Activated gamma-delta T cell treated with Interleukin-2 at 50 U/mL for 16 hours (primary cell): ENCODE measurements at regions not wholly inside any gene's neighbourhood (a gene's known extent, or its start where the extent isn't known, plus 50 kb on each side); places are given as distances from the start of the nearest gene placed in this dataset.

Source experiments
- DNase-seq: peaks from one replicate; pipeline ENCODE4 v3.0.0-alpha.2; 2020

DNA sequence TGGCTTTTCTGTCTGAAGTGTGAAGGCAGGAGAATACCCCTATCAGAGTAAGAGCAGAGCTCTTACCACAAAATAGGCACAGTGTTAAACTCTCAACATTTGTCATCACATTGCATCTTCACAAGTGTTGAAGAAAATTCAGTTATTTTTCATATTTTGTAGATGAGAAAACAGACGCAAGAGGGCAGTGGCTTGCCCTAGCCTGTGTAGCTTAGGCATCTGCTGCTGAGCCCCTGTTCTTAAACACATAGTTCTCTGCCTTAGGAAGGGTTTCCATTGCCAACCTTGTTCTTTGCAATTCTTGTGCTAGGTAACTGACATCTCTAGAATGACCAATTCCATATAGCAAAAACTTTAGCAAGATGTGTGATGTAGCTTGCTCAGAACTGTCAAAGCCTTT is 112.7 kb upstream of the RMDN2 start:
- DNase-seq: no peak

DNA sequence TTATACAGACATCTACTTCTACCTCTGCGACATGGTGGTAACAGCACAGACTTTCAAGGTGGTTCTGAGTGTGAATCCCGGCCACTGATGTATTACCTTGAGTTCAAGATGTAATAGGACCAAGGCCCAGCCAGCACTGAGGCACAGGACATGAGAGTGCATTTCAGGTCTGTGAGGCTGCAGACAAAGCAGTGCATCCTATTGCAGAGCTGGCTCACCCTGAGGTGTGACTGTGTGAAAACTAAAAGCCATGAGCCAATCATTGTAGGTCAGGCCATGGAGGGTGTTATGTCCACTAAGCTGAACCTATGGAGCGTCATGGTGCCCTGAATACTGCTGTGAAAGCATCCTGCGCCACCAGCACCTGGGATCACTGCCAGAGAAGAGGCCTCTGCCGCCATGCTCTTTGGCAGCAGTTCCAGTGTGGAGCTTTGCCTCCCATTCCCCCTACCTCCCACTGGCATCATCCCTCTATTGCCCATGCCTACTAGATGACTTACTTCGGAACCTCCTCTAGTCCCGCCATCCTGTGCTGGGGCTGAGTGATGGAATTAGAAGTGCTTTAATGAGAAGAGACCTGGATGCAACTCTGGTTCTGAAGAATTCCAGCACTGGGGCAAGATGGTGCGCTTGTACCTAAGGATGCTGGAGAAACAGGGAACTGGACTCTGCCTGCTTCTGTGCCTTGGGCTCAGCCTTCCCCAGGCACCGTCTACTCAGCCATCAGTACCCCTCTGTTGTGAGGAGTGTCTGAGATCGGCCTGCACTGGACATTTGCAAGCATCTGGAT is 112.0 kb upstream of the RMDN2 start:
- DNase-seq: no peak

DNA sequence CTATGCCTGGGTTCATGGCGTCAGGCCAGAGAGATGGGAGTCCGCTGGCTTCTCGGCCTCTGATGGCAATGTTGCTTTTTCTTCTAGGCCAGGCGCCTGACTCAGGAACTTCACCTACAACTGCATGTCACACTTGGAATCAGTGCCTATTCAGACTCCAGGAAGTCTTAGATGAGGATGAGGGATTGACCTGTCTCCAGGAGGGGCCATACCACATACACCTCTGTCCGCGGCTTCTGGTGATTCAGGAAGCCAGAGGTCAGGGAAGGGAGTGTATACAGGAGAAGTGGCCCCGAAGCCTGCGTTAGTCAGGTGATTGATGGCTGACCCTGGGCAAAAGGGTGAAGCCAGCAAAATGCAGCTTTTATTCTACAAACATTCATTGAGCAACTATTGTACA is 109.1 kb upstream of the RMDN2 start:
- no peak for DNase-seq

DNA sequence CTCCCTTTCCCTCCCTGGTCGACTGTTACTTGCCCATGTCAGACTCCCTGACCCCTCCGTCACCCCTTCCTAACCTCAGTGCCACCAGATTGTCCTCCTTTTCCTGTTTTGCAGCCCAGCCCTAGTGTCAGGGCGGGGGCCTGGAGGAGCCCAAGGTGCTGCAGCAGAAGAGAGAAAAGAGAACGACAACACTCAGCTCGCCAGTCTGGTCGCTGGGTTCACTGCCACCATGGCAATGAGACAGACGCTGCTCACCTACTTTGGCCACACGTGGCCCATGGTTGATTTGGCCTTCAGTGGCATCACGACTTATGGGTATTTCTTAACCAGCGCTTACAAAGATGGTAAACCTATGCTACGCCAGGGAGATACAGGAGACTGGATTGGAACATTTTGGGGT is 108.4 kb upstream of the RMDN2 start:
- no peak for DNase-seq

DNA sequence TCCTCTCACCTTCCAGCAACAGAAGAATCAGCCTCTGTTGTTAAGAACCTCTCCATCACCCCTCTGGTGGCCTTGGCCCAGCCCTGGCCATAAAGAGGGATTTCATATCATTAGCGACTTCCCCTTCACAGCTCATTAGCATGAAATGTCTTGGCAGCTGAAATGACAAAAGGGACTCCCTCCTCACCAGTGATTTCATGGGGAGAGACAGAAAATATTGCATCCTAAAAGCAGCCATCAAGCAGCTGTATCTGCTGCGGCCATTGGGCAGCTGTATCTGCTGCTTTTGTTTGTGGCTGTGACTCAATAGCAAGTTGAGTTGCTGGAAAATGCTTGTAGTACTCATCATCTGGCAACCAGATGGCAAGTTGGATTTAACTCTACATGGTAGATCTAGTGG is 105.9 kb upstream of the RMDN2 start:
- no peak for DNase-seq

DNA sequence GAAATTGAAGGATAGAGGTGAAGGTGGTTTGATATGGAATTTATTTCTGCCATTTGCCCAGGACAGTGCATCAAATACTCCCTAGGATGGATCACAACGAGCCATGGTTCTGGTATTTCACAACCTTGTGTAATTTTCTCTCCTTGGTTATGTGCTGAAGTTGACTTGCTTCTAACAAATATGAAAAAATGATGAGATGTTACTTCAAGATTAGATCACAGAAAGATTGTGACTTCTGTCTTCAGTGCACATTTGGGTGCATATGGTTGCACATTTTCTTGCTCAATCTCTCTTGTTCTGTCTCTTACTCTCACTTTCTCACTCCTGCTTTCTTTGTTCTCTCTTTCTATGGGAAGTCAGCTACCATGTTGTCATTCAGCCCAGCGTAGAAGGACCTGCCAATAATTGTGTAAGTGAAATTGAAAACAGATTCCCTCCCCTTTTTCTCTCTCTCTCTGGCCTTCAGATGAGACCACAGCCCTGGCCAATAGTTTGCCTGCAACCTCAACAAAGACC is 104.6 kb upstream of the RMDN2 start:
- DNase-seq: no peak

DNA sequence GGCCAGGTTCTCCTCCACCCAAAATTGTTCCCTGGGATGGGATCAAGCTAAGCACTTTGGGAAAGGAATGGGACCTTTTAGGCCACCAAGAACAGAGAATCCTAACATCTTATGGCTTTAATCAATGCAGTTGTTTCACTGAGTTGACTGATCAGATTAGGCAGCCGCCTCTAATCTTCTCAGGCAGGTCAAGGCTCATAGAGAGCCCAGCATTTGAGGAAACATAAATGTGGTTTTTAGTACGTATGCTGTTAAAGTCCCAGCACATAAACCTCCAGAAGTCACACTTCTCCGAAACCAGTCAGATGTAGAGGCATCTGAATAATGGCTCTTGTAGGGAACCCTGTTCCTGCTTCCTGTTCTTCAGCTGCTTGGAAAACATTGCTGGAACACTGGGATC is 99.5 kb upstream of the RMDN2 start:
- no peak for DNase-seq

DNA sequence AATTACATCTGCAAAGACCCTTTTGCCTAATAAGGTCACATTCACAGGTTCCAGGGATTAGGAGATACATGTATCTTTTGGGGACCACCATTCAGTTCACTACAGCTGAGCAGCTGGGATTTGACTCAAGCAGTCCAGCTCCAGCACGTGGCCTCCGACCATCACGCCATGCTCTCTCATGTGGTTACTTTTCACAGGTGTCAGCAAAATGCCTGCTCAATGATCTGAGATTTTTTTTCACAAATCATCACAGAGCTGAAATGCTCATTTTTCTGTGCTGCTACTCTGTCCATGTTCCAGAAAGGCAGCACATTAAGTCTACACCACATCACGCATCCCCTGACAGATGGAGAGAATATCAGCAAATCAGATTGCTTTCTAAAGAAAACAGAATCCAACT is 98.5 kb upstream of the RMDN2 start:
- no peak for DNase-seq

DNA sequence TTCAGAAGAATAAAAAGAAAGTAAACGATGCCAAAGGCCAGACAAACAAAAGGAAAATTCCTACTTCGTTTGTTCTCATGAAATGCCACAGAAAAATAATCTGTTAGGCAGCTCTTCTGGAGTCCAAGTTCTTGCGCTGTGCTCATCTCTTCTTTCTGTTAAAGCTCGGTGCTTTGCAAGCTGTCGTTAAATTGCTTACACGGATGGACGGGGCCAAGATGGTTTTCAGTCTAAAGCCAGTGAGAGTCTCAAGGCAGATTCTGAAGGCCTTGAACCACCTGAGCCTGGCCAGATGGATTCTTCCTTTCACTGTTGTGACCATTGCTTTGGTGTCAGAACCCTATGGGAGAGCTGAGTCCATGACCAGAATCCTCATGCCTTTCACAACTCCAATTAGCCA is 97.6 kb upstream of the RMDN2 start:
- DNase-seq: no peak

DNA sequence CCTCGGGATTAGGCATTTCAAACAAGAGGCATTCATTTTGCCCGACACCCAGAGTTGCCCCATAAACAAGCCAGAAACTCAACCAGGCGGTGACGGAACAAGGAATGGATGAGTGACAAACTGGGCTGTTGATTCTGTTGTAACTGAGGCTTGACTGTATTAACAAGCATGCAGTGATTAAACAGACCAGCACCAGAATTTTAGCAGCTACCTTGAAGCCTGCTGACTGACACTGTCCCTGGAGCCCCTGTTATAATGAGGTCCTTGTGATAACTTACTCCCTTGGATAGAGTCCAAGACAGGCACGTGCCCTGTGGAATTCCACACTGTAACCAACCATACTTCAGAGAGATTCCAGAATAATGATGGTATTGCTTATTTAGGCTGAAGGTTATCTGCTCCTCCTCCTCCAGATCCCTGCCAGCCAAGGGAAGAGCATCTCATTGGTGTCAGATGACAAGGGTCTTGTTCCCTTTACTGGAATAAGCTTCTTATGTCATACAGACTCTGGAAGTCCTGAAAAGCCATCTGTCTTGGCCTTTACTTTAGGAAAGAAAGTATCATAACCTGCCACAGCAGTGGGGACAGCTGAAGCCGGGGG is 97.1 kb upstream of the RMDN2 start:
- no peak for DNase-seq

DNA sequence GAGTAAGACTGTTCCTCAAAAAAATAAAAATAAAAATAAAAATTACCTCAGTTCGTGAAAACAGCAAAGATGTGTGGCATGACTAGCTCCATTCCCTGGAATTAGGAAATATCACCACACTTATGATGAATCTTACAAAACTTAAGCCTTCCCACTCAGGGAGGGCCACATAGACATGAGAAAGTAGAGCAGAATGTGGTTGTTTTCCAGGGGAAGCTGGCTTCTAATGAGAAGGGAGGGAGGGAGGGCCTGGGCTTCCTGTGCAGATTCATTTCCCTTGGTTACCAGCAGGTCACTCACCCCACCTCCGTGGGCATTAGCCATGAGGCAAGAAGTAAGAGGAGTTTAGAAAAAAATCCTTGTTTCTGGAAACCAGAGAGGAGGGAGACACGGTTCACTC is 95.9 kb upstream of the RMDN2 start:
- no peak for DNase-seq

DNA sequence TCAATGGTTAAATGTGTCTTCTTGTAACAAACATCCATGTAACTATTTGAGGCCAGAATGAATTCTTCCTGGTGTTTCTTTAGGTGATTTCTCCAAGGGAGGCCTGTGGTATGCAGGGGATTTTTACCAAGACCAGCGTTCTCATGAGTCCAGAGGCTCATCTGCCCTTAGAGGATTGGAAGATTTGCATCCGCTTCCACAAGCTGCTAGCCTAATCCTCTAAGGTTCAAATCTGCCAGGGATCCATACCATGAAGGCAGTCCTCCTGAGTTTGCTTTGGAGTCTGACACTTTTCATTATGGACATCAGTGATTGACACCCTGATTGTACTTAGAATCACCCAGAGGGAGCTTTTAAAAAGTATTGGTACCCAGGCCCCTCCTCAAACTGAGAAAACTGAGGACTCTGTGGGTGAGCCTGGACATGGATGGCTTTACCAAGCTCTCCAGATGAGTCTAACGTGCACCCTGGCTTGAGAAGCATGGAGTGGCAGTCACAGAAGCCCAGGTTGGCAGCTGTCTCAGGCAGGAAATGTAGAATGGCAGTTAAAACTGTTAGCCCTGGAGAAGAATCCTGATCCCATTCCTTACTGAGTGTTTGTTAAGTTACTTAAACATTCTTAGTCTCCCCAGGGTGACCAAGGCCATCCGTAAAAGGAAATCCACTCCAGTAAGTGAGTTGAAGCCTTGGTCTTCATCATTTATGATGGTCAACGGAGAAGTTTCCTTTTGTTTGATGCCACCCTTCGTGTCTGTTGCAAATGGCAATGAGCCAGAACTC is 95.3 kb upstream of the RMDN2 start:
- no peak for DNase-seq

DNA sequence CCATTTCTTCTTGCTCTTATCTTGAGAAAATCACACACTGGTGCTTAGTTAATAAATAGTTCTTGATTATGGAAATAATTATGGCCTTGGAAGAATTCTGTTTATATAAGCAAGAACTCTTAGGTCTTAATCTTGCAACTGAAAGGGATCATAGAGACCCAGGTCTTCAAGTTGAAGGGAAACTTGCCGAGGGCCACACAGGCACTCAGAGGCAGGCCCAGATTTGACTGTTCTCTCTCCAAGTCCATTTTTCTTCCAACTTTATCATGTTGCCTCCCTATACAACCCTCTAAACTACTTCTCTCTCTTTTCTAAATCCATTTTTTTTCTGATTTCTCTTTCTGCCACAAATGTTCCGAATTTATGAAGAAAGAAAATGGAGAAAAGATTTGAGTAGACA is 94.5 kb upstream of the RMDN2 start:
- DNase-seq: no peak

DNA sequence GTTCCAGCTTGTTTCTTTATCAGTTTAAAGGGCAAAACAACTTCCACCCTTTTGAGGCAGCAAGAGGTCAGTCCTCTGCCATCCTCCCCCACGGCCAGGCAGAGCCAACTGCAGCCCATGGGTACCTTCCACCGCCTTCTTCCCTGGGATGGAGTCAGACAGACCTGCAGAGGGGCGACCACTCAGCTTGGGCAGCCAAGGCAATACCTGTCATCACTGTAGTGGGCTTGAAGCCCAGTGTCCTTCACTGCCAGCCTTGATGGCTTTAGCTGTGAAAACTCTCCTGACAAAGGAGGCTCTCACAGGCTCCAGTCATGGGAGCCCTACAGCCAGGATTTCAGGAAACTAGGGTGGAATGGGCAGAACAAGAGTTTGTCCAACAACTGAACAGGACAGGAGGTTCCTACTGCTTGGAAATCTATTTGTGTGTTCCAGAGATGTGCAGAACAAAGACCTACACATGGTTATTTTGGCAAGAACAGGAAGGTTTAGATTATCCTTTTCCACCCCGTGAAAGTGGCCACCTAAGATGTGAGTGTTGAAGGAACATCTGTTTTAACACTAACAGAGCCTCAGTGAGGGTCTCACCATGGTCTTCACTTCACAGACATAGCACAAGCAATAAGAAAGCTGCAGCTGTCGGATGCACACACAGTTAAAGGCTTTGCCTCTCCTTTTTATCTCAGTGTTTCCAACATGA is 93.9 kb upstream of the RMDN2 start:
- no peak for DNase-seq

DNA sequence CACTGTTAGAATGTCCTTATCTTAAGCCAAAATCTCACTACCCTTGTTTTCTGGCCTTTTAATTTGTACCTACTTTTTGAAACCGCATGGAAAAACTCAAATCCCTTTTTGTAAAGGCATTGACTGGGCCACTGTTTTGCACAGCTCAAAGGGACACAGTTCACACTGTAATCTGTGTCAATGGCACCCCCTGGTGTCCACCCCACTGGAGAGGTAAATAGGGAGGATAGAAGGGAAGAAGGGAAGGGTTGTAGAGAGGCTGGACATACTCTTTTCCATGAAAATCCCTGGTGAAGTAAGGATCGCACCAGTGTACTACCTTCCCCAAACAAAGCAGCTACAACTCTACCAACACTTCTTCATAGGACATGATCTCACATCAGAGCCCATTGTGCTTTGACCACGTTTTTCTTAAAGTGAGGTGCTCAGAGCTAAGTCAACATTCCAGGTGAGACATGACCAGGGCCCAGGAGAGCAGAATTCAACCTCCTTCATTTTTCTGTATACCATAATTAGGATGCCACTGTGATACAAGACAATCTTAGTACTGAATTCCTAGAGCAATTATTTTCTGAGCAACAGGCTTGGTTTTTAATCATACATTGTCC is 92.4 kb upstream of the RMDN2 start:
- DNase-seq: peak; percentile 86

DNA sequence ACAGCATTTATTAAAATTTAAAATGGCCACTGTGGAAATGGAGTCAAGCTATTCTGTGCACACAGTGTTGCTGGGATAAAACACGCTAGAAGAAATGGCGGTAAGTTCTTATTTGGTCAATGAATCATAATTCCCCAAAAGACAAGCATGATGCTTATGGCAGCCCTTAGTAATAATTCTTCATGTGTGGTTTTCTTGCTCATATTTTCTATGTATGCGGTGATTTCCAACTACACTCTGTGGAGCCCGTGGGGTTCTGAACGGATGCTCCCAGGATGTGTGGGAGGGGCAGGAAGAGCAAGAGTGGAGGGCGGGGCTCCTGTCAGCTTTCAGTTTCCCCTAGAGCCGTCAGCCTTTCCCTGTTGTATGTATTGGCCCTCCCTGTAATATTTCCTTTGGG is 91.7 kb upstream of the RMDN2 start:
- DNase-seq: peak; percentile 34

DNA sequence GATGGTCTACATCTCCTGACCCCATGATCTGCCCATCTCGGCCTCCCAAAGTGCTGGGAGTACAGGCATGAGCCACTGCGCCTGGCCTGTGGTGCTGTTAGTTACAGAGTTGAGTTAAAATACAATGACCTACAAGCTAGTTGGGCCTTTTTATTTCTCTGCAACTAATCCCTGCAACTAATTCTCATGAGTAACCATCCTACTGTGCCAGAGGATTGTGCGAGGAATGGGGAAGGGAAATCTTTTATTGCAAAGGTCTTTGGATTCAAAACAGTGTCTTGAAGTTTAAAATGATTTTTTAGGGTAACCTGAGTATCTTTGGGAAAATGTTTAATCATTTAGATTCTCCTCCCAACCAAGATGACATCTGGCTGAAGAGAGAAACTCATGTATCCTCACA is 88.8 kb upstream of the RMDN2 start:
- DNase-seq: no peak

DNA sequence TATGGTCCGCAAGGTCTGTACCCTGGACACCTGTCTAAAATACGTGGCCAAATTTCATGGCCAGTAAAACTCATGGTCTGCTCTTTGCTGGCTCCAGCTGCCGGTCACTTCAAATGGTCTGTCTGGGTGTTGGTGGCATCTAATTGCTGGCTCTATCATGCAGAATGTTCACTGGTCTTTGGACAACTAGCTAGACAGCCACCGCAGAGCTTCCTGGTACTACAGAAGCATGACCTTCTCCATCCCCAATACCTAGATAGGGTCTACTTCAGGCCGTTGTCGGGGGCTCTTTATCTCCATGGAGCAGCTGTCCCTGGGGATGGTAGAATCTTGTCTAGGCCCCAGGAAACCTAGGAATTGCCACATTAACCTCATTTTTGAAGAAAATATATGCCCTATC is 88.4 kb upstream of the RMDN2 start:
- DNase-seq: no peak

DNA sequence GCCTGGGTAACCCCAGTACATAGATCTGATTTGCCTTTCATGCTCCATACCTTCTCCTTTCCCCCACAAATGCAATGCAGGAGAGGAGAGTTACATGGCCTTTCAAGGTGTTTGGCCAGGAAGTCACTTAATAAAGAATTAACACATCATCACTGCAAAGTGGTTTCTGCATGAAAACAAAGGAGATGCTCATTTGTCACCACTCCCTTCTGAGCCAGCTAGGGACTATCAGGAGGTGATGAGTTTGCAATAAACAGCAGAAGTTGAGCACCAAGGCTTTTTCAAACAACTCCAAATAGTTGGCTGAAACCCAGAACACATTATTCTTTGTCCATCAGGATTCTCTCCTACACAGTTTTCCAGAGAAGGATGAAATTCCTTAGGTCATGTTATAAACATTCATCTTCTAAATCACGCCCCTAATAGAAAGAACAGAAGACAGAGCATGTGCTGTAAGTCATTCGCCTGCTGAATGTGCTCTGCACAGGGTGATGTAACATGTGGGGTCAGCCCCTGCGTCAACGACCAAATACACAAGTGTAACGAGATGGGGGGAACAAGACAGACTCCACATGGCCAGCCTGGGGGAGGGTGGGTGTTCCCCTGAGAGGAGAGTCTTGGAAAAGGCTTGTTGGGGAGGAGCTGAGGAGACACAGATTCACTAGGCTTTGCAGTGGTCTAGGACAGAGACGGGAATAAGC is 87.3 kb upstream of the RMDN2 start:
- DNase-seq: no peak

DNA sequence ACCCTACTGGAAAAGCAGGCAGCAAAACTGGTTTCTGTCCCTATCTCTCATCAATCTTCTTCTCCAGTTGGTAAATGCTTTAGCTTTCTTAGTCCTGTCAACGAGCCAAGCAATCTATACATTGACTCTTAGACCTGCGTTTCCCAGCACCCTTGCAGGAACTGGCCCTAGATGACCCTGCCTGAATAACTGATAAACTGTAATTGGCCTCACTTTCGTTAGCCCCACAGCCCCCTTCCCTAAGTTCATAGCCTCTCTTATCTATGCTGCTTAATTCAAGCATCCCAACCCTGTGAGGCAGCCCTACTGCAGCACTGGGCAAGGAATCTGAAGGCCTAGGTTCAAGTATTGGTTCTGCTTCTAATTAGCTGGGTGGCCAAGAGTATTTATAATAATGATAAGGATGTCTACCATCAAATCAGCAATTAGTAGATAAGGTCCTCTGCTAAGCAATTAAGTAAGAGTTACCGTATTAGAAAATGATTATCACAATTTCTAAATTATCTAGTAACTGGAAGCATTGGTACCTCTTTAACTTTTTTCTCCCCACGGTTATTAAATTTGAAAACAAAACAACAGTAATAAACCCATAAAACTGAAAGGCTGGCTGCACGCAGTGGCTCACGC is 86.4 kb upstream of the RMDN2 start:
- DNase-seq: no peak

DNA sequence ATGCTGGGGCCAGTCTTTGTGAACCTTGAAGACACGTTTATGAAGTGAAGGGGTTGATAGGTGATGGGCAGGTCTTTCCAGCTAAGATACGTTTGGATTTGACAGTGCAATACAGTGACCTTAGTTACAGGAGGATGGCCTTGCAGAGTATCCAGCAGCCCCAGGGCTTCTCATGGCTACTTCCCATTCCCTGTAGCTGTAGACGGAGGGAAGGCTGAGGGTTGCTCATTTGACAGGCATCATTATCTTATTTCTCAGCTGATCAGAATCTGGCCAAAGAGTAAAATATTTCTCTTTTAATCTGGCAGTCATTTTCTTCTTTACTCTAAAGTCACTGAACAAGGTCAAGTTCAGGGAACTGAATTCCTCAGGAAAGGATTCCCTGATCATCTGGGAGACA is 85.1 kb upstream of the RMDN2 start:
- DNase-seq: no peak
